OCI-LY7 (cell line): ENCODE measurements at regions not wholly inside any gene's neighbourhood (a gene's known extent, or its start where the extent isn't known, plus 50 kb on each side); places are given as distances from the start of the nearest gene placed in this dataset.

Source experiments
- EZH2phosphoT487 ChIP-seq: fragments of 200-600 bp; sonication (generic); IDR thresholded peaks from 2 replicates; pipeline ENCODE4 v1.6.1; 2018; ENCODE audit warnings: low read depth, borderline replicate concordance, mild to moderate bottlenecking, mixed run types, antibody characterized with exemption, low read length, moderate library complexity, mixed read lengths
- TF ChIP-seq, protein P1 (sequence below): fragments of 200-600 bp; sonication (generic); conservative IDR thresholded peaks from 2 replicates; pipeline ENCODE4 v1.5.1; 2014; ENCODE audit warnings: mild to moderate bottlenecking, antibody characterized with exemption, low read length, moderate library complexity, mixed read lengths

DNA sequence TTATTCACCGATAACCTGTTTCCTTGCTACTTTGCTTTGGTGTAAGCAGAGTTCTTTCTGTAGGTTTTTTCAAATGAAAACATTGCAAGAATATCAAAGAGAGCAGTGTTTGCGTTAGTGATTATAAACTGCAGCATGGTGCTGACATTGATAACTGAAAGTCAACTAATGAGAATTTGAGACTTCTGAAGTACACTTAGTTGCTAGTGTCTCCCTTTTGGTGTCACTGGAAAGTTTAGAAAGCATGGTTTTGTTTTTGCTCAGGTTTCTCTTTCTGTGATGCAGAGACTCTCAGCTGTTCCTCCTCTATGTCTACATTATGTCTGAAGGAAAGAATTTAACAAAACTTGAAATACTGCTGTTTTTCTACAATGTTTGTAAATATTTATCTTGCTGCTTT, 80.2 kb upstream of the ZNF169 start:
- TF ChIP-seq, protein P1, sequence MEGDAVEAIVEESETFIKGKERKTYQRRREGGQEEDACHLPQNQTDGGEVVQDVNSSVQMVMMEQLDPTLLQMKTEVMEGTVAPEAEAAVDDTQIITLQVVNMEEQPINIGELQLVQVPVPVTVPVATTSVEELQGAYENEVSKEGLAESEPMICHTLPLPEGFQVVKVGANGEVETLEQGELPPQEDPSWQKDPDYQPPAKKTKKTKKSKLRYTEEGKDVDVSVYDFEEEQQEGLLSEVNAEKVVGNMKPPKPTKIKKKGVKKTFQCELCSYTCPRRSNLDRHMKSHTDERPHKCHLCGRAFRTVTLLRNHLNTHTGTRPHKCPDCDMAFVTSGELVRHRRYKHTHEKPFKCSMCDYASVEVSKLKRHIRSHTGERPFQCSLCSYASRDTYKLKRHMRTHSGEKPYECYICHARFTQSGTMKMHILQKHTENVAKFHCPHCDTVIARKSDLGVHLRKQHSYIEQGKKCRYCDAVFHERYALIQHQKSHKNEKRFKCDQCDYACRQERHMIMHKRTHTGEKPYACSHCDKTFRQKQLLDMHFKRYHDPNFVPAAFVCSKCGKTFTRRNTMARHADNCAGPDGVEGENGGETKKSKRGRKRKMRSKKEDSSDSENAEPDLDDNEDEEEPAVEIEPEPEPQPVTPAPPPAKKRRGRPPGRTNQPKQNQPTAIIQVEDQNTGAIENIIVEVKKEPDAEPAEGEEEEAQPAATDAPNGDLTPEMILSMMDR, result no peak
- TF ChIP-seq EZH2phosphoT487, result no peak
